Kasumi-1 (cell line): ENCODE measurements at regions not wholly inside any gene's neighbourhood (a gene's known extent, or its start where the extent isn't known, plus 50 kb on each side); places are given as distances from the start of the nearest gene placed in this dataset.
"Not testable (repeated sequence)": the region's sequence is repeated elsewhere in the genome, so short reads cannot be mapped to it uniquely, and the experiment has no call there.

ENCODE experiments used
- DNase-seq, 2 experiments: peaks; one replicate each; lab custom pipeline; 2025; lab: John Stamatoyannopoulos, UW

- not testable (repeated sequence) for DNase-seq
Observed at GRCh38 chrX:149420566-149420965, 84.5 kb downstream of the IDS start.

- no peak for DNase-seq
Observed at GRCh38 chrX:149398027-149398426, 107.1 kb downstream of the IDS start.

- no peak for DNase-seq
Observed at GRCh38 chrX:149392921-149393320, 112.2 kb downstream of the IDS start.

- peak; percentile 0 to 4 for DNase-seq
Observed at GRCh38 chrX:149383852-149384251, 121.3 kb downstream of the IDS start.

GRCh38 chrX:149374751-149375150 lies 130.4 kb downstream of the IDS start:
- DNase-seq: no peak

GRCh38 chrX:149372866-149373265 lies 132.2 kb downstream of the IDS start:
- no peak for DNase-seq

GRCh38 chrX:149371986-149372385 lies 133.1 kb downstream of the IDS start:
- no peak for DNase-seq

GRCh38 chrX:149370097-149370496 lies 135.0 kb downstream of the IDS start:
- DNase-seq: no peak

GRCh38 chrX:149365552-149365951 lies 139.6 kb downstream of the IDS start:
- no peak for DNase-seq

GRCh38 chrX:149365061-149365460 lies 140.0 kb downstream of the IDS start:
- DNase-seq: no peak

GRCh38 chrX:149363965-149364364 lies 141.1 kb downstream of the IDS start:
- no peak for DNase-seq

- DNase-seq: no peak
Observed at GRCh38 chrX:149346306-149346705, 158.8 kb downstream of the IDS start.

GRCh38 chrX:149322316-149322715 lies 182.8 kb downstream of the IDS start:
- DNase-seq: no peak

GRCh38 chrX:149313871-149314371 lies 191.2 kb downstream of the IDS start:
- DNase-seq: no peak

- no peak for DNase-seq
Observed at GRCh38 chrX:149312988-149313387, 192.1 kb downstream of the IDS start.

GRCh38 chrX:149312097-149312496 lies 193.0 kb downstream of the IDS start:
- DNase-seq: no peak

GRCh38 chrX:149302705-149303104 lies 202.4 kb downstream of the IDS start:
- no peak for DNase-seq

GRCh38 chrX:149298111-149298510 lies 207.0 kb downstream of the IDS start:
- DNase-seq: no peak

- DNase-seq: no peak
Observed at GRCh38 chrX:149296092-149296491, 209.0 kb downstream of the IDS start.

GRCh38 chrX:149286940-149287349 lies 218.2 kb downstream of the IDS start:
- DNase-seq: peak; percentile 35 to 56

GRCh38 chrX:149284616-149285015 lies 220.5 kb downstream of the IDS start:
- DNase-seq: no peak

GRCh38 chrX:149283853-149284252 lies 221.3 kb downstream of the IDS start:
- no peak for DNase-seq

- no peak for DNase-seq
Observed at GRCh38 chrX:149282909-149283308, 222.2 kb downstream of the IDS start.

GRCh38 chrX:149280011-149280410 lies 225.1 kb downstream of the IDS start:
- no peak for DNase-seq

GRCh38 chrX:149275836-149276235 lies 229.3 kb downstream of the IDS start:
- DNase-seq: no peak
